OCI-LY3 (cell line): ENCODE measurements at regions not wholly inside any gene's neighbourhood (a gene's known extent, or its start where the extent isn't known, plus 50 kb on each side); places are given as distances from the start of the nearest gene placed in this dataset.

Source experiments
- EZH2phosphoT487 ChIP-seq: fragments of 200-600 bp; shearing (Covaris generic); IDR thresholded peaks from 2 replicates; pipeline ENCODE4 v1.6.1; 2018; ENCODE audit warnings: antibody characterized with exemption, mixed run types, low read depth
- TF ChIP-seq, protein P1 (sequence below): fragments of 200-600, 300-600 bp; sonication (generic); IDR thresholded peaks from 2 replicates; pipeline ENCODE4 v1.5.1; 2014; ENCODE audit warnings: antibody characterized with exemption, low read length, low read depth

DNA sequence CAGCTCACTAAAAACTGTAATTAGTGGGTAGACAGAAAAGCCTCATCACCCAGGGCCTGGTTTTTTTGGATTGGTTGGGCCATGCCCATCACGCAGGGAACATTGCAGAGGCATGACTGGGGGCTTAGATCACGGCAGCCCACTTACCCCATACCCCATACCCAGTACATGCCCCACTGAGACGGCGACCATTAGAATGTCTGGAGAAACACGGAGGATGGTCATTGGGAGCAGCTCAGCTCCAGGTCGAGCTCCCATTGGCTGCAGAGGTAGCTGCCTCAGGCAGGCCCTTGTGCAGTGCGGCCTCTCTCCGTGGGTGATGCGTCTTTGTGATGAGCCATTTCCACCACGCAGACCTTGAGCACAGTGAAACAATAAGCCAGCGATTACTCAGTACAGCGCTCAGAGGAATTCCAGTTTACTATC is 204.0 kb downstream of the GADD45G start:
- TF ChIP-seq, protein P1, sequence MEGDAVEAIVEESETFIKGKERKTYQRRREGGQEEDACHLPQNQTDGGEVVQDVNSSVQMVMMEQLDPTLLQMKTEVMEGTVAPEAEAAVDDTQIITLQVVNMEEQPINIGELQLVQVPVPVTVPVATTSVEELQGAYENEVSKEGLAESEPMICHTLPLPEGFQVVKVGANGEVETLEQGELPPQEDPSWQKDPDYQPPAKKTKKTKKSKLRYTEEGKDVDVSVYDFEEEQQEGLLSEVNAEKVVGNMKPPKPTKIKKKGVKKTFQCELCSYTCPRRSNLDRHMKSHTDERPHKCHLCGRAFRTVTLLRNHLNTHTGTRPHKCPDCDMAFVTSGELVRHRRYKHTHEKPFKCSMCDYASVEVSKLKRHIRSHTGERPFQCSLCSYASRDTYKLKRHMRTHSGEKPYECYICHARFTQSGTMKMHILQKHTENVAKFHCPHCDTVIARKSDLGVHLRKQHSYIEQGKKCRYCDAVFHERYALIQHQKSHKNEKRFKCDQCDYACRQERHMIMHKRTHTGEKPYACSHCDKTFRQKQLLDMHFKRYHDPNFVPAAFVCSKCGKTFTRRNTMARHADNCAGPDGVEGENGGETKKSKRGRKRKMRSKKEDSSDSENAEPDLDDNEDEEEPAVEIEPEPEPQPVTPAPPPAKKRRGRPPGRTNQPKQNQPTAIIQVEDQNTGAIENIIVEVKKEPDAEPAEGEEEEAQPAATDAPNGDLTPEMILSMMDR: no peak
- no peak for TF ChIP-seq EZH2phosphoT487
